HEK293 (cell line): ENCODE measurements at regions not wholly inside any gene's neighbourhood (a gene's known extent, or its start where the extent isn't known, plus 50 kb on each side); places are given as distances from the start of the nearest gene placed in this dataset.

Experiments used
- CTCF ChIA-PET: fragments of 350-600 bp; formaldehyde crosslinking; extraction: SDS; loops from one replicate; lab custom pipeline; 2021; ENCODE audit warnings: antibody characterized with exemption; lab: Yijun Ruan, JAX
- POLR2A ChIA-PET: fragments of 300-600 bp; formaldehyde crosslinking; extraction: SDS; loops from one replicate; lab custom pipeline; 2020; ENCODE audit warnings: antibody characterized with exemption, inconsistent platforms; lab: Yijun Ruan, JAX
- H3K27ac ChIP-seq: fragments of 200-500 bp; sonication (Bioruptor generic); 2 replicates; pipeline ENCODE4 v1.5.1; 2014; ENCODE audit warnings: low read depth, low read length, control low read depth, inconsistent platforms; ENCODE audit errors: extremely low read depth
- H3K36me3 ChIP-seq, 2 experiments: fragments of 200-500 bp in 1 of 2; sonication (Bioruptor generic) in 1 of 2; 1 replicate in 1 of 2; 2 replicates in 1 of 2; pipeline ENCODE4 v1.5.1; 2014 to 2017; ENCODE audit warnings: inconsistent platforms in 2 of 2, low read length in 2 of 2; ENCODE audit not compliant: control insufficient read depth in 2 of 2, insufficient read depth in 1 of 2
- H3K4me1 ChIP-seq: fragments of 200-500 bp; sonication (Bioruptor generic); 2 replicates; pipeline ENCODE4 v1.5.1; 2014; ENCODE audit warnings: mild to moderate bottlenecking, low read length, inconsistent platforms; ENCODE audit not compliant: control insufficient read depth, insufficient read depth
- H3K4me3 ChIP-seq: 2 replicates; pipeline ENCODE4 v1.5.1; 2011; ENCODE audit warnings: low read depth, mild to moderate bottlenecking, control low read depth, low read length, moderate library complexity
- H3K9me3 ChIP-seq: fragments of 200-500 bp; sonication (Bioruptor generic); 2 replicates; pipeline ENCODE4 v1.5.1; 2014; ENCODE audit warnings: low read depth, low read length, inconsistent platforms; ENCODE audit not compliant: control insufficient read depth, insufficient read depth
- GLI2 ChIP-seq: fragments of 450-650 bp; formaldehyde crosslinking; IDR thresholded peaks from 2 replicates; pipeline ENCODE4; 2017; ENCODE audit warnings: missing biosample characterization, missing genetic modification characterization, low read depth, borderline replicate concordance
- GLIS1 ChIP-seq: fragments of 450-650 bp; formaldehyde crosslinking; IDR thresholded peaks from 2 replicates; pipeline ENCODE4 v1.5.1; 2016; ENCODE audit warnings: missing biosample characterization, missing genetic modification characterization
- RBAK ChIP-seq: fragments of 450-650 bp; formaldehyde crosslinking; IDR thresholded peaks from 2 replicates; pipeline ENCODE4 v1.5.1; 2016; ENCODE audit warnings: missing biosample characterization, missing genetic modification characterization
- SP7 ChIP-seq: fragments of 450-650 bp; formaldehyde crosslinking; IDR thresholded peaks from 2 replicates; pipeline ENCODE4 v1.5.1; 2016; ENCODE audit warnings: missing biosample characterization, missing genetic modification characterization
- TCF7L2 ChIP-seq: IDR thresholded peaks from 2 replicates; pipeline ENCODE4 v1.6.1; 2011; ENCODE audit warnings: low read depth, mild to moderate bottlenecking, inconsistent platforms, low read length, moderate library complexity, borderline replicate concordance
- ZBTB20 ChIP-seq: fragments of 450-650 bp; formaldehyde crosslinking; IDR thresholded peaks from 2 replicates; pipeline ENCODE4 v1.5.1; 2016; ENCODE audit warnings: missing biosample characterization, missing genetic modification characterization
- ZFP69B ChIP-seq: fragments of 450-650 bp; formaldehyde crosslinking; IDR thresholded peaks from 2 replicates; pipeline ENCODE4 v1.5.1; 2016; ENCODE audit warnings: missing biosample characterization, missing genetic modification characterization
- ZNF16 ChIP-seq: fragments of 450-650 bp; formaldehyde crosslinking; IDR thresholded peaks from 2 replicates; pipeline ENCODE4 v1.5.1; 2016; ENCODE audit warnings: low read depth, missing biosample characterization, missing genetic modification characterization
- ZNF169 ChIP-seq: fragments of 450-650 bp; formaldehyde crosslinking; IDR thresholded peaks from 2 replicates; pipeline ENCODE4 v1.5.1; 2016; ENCODE audit warnings: missing biosample characterization, missing genetic modification characterization
- ZNF175 ChIP-seq: fragments of 450-650 bp; formaldehyde crosslinking; IDR thresholded peaks from 2 replicates; pipeline ENCODE4 v1.5.1; 2016; ENCODE audit warnings: missing biosample characterization, missing genetic modification characterization
- ZNF24 ChIP-seq: fragments of 450-650 bp; formaldehyde crosslinking; IDR thresholded peaks from 2 replicates; pipeline ENCODE4 v1.5.1; 2016; ENCODE audit warnings: missing biosample characterization, missing genetic modification characterization
- ZNF280C ChIP-seq: fragments of 450-650 bp; formaldehyde crosslinking; IDR thresholded peaks from 2 replicates; pipeline ENCODE4 v1.5.1; 2016; ENCODE audit warnings: missing biosample characterization, missing genetic modification characterization
- ZNF530 ChIP-seq: fragments of 450-650 bp; formaldehyde crosslinking; IDR thresholded peaks from 2 replicates; pipeline ENCODE4 v1.5.1; 2016; ENCODE audit warnings: low read depth, missing biosample characterization, missing genetic modification characterization
- ZNF621 ChIP-seq: fragments of 450-650 bp; formaldehyde crosslinking; IDR thresholded peaks from 2 replicates; pipeline ENCODE4 v1.5.1; 2017; ENCODE audit warnings: missing biosample characterization, missing genetic modification characterization
- TF ChIP-seq, protein P1 (sequence below): fragments of 450-650 bp; formaldehyde crosslinking; IDR thresholded peaks from 2 replicates; pipeline ENCODE4 v1.5.1; 2016; ENCODE audit warnings: missing biosample characterization, missing genetic modification characterization
- TF ChIP-seq, protein P2 (sequence below): fragments of 450-650 bp; formaldehyde crosslinking; IDR thresholded peaks from 2 replicates; pipeline ENCODE4 v1.5.1; 2016; ENCODE audit warnings: missing biosample characterization, missing genetic modification characterization, borderline replicate concordance
- TF ChIP-seq, protein P3 (sequence below): IDR thresholded peaks from 2 replicates; pipeline ENCODE4 v1.6.1; 2011; ENCODE audit warnings: mild to moderate bottlenecking, low read depth, low read length, borderline replicate concordance
- TF ChIP-seq, protein P4 (sequence below): fragments of 450-650 bp; formaldehyde crosslinking; IDR thresholded peaks from 2 replicates; pipeline ENCODE4 v1.5.1; 2016; ENCODE audit warnings: missing biosample characterization, missing genetic modification characterization
- TF ChIP-seq, protein P5 (sequence below): fragments of 450-650 bp; formaldehyde crosslinking; conservative IDR thresholded peaks from 2 replicates; pipeline ENCODE4 v1.5.1; 2016; ENCODE audit warnings: low read depth, missing biosample characterization, missing genetic modification characterization

DNA sequence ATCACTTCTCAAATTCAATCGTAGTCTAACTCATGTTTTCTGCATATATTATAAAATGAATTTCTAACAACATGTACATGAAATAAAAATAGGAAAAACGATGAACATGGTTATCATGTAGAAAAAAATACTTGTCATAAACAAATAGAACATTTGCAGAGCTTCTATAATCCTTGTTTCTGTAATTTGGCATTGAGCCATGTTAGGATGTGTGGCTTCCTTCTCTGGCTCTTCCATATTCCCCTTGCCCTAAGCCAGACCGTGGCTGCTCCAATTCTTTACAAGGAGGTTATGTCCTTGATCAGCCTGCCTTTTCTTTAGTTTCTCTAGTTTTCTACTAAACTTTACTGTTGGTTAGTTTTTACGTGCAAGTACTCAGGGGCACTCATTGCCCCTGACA lies 155.3 kb downstream of the COL6A3 start (continued):
- TF ChIP-seq TCF7L2 (no peak), ZNF621 (tag by site-specific recombination) (no peak), ZNF175 (tag by site-specific recombination) (no peak)
- TF ChIP-seq, protein P1, sequence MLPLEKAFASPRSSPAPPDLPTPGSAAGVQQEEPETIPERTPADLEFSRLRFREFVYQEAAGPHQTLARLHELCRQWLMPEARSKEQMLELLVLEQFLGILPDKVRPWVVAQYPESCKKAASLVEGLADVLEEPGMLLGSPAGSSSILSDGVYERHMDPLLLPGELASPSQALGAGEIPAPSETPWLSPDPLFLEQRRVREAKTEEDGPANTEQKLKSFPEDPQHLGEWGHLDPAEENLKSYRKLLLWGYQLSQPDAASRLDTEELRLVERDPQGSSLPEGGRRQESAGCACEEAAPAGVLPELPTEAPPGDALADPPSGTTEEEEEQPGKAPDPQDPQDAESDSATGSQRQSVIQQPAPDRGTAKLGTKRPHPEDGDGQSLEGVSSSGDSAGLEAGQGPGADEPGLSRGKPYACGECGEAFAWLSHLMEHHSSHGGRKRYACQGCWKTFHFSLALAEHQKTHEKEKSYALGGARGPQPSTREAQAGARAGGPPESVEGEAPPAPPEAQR: no peak

GRCh38 chr2:237259201-237259600 lies 154.8 kb downstream of the COL6A3 start:
- H3K4me3 ChIP-seq: no peak overlapping the region
- H3K9me3 ChIP-seq: no peaks in the 10 kb centered on the region
- CTCF ChIA-PET: no interaction called here
- H3K36me3 ChIP-seq: no peaks in the 10 kb centered on the region
- H3K27ac ChIP-seq: no peak overlapping the region
- no peaks in the 10 kb centered on the region for H3K4me1 ChIP-seq
- POLR2A ChIA-PET: interaction anchor here (1.0 kb wide), 1 partner anchor 174 kb away, joined by 3 read pairs; the partner anchor contains the start of gene COPS8
- TF ChIP-seq, protein P2, sequence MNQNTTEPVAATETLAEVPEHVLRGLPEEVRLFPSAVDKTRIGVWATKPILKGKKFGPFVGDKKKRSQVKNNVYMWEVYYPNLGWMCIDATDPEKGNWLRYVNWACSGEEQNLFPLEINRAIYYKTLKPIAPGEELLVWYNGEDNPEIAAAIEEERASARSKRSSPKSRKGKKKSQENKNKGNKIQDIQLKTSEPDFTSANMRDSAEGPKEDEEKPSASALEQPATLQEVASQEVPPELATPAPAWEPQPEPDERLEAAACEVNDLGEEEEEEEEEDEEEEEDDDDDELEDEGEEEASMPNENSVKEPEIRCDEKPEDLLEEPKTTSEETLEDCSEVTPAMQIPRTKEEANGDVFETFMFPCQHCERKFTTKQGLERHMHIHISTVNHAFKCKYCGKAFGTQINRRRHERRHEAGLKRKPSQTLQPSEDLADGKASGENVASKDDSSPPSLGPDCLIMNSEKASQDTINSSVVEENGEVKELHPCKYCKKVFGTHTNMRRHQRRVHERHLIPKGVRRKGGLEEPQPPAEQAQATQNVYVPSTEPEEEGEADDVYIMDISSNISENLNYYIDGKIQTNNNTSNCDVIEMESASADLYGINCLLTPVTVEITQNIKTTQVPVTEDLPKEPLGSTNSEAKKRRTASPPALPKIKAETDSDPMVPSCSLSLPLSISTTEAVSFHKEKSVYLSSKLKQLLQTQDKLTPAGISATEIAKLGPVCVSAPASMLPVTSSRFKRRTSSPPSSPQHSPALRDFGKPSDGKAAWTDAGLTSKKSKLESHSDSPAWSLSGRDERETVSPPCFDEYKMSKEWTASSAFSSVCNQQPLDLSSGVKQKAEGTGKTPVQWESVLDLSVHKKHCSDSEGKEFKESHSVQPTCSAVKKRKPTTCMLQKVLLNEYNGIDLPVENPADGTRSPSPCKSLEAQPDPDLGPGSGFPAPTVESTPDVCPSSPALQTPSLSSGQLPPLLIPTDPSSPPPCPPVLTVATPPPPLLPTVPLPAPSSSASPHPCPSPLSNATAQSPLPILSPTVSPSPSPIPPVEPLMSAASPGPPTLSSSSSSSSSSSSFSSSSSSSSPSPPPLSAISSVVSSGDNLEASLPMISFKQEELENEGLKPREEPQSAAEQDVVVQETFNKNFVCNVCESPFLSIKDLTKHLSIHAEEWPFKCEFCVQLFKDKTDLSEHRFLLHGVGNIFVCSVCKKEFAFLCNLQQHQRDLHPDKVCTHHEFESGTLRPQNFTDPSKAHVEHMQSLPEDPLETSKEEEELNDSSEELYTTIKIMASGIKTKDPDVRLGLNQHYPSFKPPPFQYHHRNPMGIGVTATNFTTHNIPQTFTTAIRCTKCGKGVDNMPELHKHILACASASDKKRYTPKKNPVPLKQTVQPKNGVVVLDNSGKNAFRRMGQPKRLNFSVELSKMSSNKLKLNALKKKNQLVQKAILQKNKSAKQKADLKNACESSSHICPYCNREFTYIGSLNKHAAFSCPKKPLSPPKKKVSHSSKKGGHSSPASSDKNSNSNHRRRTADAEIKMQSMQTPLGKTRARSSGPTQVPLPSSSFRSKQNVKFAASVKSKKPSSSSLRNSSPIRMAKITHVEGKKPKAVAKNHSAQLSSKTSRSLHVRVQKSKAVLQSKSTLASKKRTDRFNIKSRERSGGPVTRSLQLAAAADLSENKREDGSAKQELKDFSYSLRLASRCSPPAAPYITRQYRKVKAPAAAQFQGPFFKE (tag by site-specific recombination): no peak
- TF ChIP-seq GLIS1 (tag by site-specific recombination) (no peak), ZNF530 (no peak), ZNF24 (tag by site-specific recombination) (no peak), ZNF16 (no peak), SP7 (tag by site-specific recombination) (no peak), ZFP69B (tag by site-specific recombination) (no peak), RBAK (tag by site-specific recombination) (no peak), GLI2 (tag by site-specific recombination) (no peak), ZNF169 (tag by site-specific recombination) (no peak), ZNF280C (tag by site-specific recombination) (no peak), ZBTB20 (tag by site-specific recombination) (no peak)
- TF ChIP-seq, protein P3, sequence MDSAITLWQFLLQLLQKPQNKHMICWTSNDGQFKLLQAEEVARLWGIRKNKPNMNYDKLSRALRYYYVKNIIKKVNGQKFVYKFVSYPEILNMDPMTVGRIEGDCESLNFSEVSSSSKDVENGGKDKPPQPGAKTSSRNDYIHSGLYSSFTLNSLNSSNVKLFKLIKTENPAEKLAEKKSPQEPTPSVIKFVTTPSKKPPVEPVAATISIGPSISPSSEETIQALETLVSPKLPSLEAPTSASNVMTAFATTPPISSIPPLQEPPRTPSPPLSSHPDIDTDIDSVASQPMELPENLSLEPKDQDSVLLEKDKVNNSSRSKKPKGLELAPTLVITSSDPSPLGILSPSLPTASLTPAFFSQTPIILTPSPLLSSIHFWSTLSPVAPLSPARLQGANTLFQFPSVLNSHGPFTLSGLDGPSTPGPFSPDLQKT: no peak
- TF ChIP-seq, protein P4, sequence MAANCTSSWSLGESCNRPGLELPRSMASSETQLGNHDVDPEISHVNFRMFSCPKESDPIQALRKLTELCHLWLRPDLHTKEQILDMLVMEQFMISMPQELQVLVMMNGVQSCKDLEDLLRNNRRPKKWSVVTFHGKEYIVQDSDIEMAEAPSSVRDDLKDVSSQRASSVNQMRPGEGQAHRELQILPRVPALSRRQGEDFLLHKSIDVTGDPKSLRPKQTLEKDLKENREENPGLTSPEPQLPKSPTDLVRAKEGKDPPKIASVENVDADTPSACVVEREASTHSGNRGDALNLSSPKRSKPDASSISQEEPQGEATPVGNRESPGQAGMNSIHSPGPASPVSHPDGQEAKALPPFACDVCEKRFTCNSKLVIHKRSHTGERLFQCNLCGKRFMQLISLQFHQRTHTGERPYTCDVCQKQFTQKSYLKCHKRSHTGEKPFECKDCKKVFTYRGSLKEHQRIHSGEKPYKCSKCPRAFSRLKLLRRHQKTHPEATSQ (tag by site-specific recombination): no peak
- TF ChIP-seq, protein P5, sequence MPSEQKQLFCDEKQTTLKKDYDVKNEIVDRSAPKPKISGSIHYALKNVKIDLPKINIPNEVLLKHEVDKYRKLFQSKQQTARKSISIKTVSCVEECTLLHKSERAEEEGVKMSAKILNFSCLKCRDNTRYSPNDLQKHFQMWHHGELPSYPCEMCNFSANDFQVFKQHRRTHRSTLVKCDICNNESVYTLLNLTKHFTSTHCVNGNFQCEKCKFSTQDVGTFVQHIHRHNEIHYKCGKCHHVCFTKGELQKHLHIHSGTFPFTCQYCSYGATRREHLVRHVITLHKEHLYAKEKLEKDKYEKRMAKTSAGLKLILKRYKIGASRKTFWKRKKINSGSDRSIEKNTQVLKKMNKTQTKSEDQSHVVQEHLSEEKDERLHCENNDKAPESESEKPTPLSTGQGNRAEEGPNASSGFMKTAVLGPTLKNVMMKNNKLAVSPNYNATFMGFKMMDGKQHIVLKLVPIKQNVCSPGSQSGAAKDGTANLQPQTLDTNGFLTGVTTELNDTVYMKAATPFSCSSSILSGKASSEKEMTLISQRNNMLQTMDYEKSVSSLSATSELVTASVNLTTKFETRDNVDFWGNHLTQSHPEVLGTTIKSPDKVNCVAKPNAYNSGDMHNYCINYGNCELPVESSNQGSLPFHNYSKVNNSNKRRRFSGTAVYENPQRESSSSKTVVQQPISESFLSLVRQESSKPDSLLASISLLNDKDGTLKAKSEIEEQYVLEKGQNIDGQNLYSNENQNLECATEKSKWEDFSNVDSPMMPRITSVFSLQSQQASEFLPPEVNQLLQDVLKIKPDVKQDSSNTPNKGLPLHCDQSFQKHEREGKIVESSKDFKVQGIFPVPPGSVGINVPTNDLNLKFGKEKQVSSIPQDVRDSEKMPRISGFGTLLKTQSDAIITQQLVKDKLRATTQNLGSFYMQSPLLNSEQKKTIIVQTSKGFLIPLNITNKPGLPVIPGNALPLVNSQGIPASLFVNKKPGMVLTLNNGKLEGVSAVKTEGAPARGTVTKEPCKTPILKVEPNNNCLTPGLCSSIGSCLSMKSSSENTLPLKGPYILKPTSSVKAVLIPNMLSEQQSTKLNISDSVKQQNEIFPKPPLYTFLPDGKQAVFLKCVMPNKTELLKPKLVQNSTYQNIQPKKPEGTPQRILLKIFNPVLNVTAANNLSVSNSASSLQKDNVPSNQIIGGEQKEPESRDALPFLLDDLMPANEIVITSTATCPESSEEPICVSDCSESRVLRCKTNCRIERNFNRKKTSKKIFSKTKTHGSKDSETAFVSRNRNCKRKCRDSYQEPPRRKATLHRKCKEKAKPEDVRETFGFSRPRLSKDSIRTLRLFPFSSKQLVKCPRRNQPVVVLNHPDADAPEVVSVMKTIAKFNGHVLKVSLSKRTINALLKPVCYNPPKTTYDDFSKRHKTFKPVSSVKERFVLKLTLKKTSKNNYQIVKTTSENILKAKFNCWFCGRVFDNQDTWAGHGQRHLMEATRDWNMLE (tag by site-specific recombination): no peak
